Ovary (tissue), 7 donors: ENCODE measurements at regions not wholly inside any gene's neighbourhood (a gene's known extent, or its start where the extent isn't known, plus 50 kb on each side); places are given as distances from the start of the nearest gene placed in this dataset.

Source experiments
- DNase-seq, 5 donors: peaks; one replicate each; pipeline ENCODE4 v3.0.0-alpha.2; 2019 to 2020
- H3K27ac ChIP-seq, 2 donors: fragments of 200-600 bp; one replicate each; pipeline versions ENCODE4 v1.5.1 to v1.8.0; 2019 to 2022
- H3K27me3 ChIP-seq: fragments of 200-600 bp; one replicate; pipeline ENCODE4 v1.8.0; 2022
- H3K36me3 ChIP-seq: fragments of 200-600 bp; sonication (generic); one replicate; pipeline ENCODE4 v1.5.1; 2019
- H3K4me1 ChIP-seq: one replicate; pipeline ENCODE4 v1.8.1; 2013; ENCODE audit warnings: mild to moderate bottlenecking, moderate library complexity; ENCODE audit not compliant: insufficient read depth
- H3K4me3 ChIP-seq: fragments of 200-600 bp; sonication (generic); one replicate; pipeline ENCODE4 v1.5.1; 2017
- H3K9me3 ChIP-seq, 2 donors: fragments of 200-600 bp in 1 of 2; sonication (generic) in 1 of 2; one replicate each; pipeline versions ENCODE4 v1.5.1 to v1.8.1; 2013 to 2019; ENCODE audit warnings: mild to moderate bottlenecking in 1 of 2, moderate library complexity in 1 of 2
- EP300 ChIP-seq: sonication (generic); formaldehyde crosslinking; IDR thresholded peaks from one replicate; pipeline ENCODE4 v1.6.1; 2017; ENCODE audit warnings: antibody characterized with exemption
- POLR2A ChIP-seq: fragments of 450-650 bp; IDR thresholded peaks from one replicate; pipeline ENCODE4 v1.6.1; 2017; ENCODE audit warnings: antibody characterized with exemption, mild to moderate bottlenecking, moderate library complexity
- WGBS, 3 donors: extraction: QIAGEN DNeasy Blood & Tissue Kit in 1 of 3; methylation state at CpG; one replicate each; pipeline versions ENCODE4 v1.1.5 to v1.1.7; 2013 to 2017; 5-methylcytosine and 5-hydroxymethylcytosine counted together
- intact Hi-C, 4 donors: fragments of 100-400 bp; cut with DNase I; formaldehyde crosslinking; loops; one replicate each; pipeline versions ENCODE4 v1.11.0 to v1.15.1; 2022 to 2023
- TF ChIP-seq, protein P1 (sequence below), 3 donors: fragments of 450-650 bp in 2 of 3; fragments of 200-600 bp in 1 of 3; IDR thresholded peaks; one replicate each; pipeline versions ENCODE4 v1.5.1 to v1.8.0; 2016 to 2022; ENCODE audit warnings: antibody characterized with exemption in 3 of 3, mild to moderate bottlenecking in 1 of 3
- donor health status: DM: no; HTN: no; CAD: no; lungs with moderate emphysema.
- donor health status: DM: no; HTN: no; CAD: no.
- donor health status: Bipolar disorder and iron deficiency.
- donor health status: DM: no; HTN: no; CAD: no.
- donor health status: DM: yes; HTN: yes; CAD: no.

DNA sequence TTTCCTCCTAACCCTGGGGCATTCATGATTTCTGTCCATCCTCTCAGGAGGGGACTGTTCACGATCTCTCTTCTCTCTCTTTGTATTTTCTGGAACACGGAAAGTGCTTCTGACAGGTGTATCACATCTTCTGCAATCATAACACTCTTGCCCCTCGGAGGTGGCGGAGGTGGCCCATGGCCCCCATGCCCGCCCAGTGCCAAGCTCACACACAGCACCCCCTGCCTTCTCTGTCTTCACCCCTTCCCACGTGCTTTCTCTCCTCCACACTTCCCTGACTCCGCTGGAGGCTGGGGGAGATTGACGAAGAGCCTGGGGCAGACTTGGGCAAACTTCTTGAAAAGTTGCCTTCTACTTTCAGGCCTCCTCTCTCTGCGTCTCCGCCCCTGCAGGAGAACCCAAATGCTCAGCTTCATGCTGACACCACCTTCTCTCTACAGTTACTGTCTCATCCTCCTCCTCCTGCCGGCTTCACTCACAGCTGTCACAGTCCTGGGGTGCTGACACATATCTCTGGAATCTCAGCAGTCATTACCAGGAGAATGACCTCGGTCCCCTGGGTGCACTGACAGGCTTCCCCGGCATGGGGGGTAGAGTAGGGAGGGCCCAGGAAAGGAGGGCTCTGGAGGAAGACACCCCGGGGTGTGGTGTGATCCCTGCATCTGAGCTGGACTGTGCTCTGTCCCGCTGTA is 127.1 kb downstream of the ENGASE start:
- H3K9me3 ChIP-seq, result no peaks in the 10 kb centered on the region
- no peaks in the 10 kb centered on the region for H3K36me3 ChIP-seq
- 38 to 48% (median 41%) methylated on average over 15 of the region's 15 CpGs for WGBS, 3 donors
- TF ChIP-seq, protein P1, sequence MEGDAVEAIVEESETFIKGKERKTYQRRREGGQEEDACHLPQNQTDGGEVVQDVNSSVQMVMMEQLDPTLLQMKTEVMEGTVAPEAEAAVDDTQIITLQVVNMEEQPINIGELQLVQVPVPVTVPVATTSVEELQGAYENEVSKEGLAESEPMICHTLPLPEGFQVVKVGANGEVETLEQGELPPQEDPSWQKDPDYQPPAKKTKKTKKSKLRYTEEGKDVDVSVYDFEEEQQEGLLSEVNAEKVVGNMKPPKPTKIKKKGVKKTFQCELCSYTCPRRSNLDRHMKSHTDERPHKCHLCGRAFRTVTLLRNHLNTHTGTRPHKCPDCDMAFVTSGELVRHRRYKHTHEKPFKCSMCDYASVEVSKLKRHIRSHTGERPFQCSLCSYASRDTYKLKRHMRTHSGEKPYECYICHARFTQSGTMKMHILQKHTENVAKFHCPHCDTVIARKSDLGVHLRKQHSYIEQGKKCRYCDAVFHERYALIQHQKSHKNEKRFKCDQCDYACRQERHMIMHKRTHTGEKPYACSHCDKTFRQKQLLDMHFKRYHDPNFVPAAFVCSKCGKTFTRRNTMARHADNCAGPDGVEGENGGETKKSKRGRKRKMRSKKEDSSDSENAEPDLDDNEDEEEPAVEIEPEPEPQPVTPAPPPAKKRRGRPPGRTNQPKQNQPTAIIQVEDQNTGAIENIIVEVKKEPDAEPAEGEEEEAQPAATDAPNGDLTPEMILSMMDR (IDR thresholded peaks at IDR 0.05), result no peak
- TF ChIP-seq POLR2A, result no peak
- no peak for TF ChIP-seq EP300
- no peak overlapping the region for H3K27ac ChIP-seq
- DNase-seq, result no peak
- H3K27me3 ChIP-seq, result no peaks in the 10 kb centered on the region
- intact Hi-C loops, result no loop called here
- no peak overlapping the region for H3K4me3 ChIP-seq
- no peaks in the 10 kb centered on the region for H3K4me1 ChIP-seq

DNA sequence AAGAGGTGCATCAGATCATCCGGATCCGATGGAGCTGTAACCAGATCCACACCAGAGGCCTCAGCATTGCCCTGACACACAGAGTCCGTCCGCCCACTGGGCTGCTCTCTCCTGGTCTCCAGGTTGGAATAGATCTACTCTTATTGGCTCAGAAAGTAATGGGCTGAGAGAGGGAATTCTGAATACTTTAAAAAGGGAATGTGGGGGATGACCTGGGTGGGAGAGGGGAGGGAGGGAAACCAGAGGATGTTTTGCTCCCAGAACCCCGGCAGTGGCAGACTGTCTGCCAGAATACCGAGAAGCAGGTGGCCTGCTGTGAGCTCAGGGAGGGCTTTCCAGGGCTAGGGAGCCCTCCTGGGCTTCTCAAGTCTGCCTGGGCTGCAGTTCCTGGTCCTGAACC is 126.5 kb downstream of the ENGASE start:
- Histone ChIP-seq H3K9me3 (no peaks in the 10 kb centered on the region), H3K27me3 (no peaks in the 10 kb centered on the region), H3K27ac (no peak overlapping the region), H3K4me1 (no peaks in the 10 kb centered on the region), H3K4me3 (no peak overlapping the region), H3K36me3 (no peaks in the 10 kb centered on the region)
- intact Hi-C loops, result no loop called here
- 7 to 16% (median 8%) methylated on average over 6 of the region's 6 CpGs for WGBS, 3 donors
- DNase-seq, result no peak
- no peak for TF ChIP-seq EP300
- TF ChIP-seq POLR2A, result no peak
- TF ChIP-seq, protein P1 (IDR thresholded peaks at IDR 0.05), result no peak

DNA sequence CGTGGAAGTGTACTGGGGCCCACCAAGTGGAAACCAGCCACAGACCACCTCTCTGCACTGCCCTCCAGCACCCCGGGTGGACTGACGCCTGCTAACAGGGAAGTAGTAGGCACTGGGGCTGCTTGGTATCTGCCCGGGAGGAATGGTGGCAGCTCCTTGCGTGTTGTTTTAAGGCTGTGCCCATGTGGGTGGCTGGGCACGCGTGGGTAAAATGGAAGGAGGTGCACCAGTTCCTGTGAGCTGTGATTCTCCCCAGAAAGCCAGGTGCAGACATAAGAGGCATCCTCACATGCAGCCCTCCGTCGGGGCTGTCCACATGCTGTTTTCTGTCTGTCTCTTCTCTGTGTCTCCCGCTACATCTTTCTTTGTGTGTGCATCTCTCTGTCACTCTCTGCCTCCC is 122.3 kb downstream of the ENGASE start:
- H3K9me3 ChIP-seq, result no peaks in the 10 kb centered on the region
- no peaks in the 10 kb centered on the region for H3K27me3 ChIP-seq
- no peak overlapping the region for H3K4me3 ChIP-seq
- no peaks in the 10 kb centered on the region for H3K36me3 ChIP-seq
- intact Hi-C loops, result no loop called here
- no peaks in the 10 kb centered on the region for H3K4me1 ChIP-seq
- no peak for TF ChIP-seq POLR2A
- WGBS, 3 donors, result 69 to 77% (median 72%) methylated on average over 9 to 10 of the region's 10 CpGs
- no peak overlapping the region for H3K27ac ChIP-seq
- no peak for DNase-seq

DNA sequence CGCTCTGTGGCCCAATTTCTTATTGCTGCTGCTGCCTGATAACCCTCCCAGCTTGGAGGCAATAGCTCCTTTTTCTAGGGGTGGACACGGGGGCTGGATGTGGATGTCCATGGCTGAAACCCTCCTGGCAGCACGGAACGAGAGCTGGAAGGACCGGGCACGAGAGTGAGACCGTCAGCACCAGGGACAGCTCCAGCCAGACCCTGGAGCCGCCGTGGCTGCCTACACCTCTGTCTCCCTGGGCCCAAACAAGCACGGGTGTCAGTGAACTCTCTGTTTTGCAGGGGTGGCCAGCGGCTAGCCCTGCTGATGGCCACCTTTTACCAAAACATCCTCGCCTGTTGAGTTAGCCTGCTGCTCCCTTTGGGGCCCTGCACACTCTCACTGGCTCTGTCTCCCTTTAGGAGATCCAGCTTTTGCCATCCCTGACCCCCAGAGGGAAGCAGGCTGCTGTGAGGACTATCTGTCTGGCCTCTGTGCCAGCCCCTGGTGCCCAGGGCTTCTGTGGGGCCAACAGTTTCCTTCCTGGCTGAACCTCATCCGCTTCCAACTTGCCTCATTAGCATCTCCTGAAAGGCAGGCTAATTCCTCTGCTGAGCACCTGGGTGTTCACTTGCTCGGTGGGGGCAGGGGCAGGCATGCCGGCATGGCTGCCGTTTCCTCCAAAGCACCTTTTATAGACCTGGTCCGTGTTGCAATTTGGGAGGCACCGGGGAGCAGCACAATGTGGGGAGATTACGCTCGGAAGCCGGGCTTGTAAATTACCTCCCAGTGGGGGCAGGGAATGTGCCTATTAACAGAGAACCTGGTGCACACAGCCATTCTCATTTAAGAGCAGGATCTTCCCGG is 118.1 kb downstream of the ENGASE start:
- H3K36me3 ChIP-seq, result no peaks in the 10 kb centered on the region
- TF ChIP-seq, protein P1 (IDR thresholded peaks at IDR 0.05), result no peak
- TF ChIP-seq POLR2A, result no peak
- TF ChIP-seq EP300, result no peak
- H3K9me3 ChIP-seq, result no peaks in the 10 kb centered on the region
- intact Hi-C loops, result no loop called here
- 3 to 5% (median 4%) methylated on average over 22 of the region's 22 CpGs for WGBS, 3 donors
- H3K27ac ChIP-seq, result no peak overlapping the region
- peak in 2 of 5 donors; percentile 40 to 60 for DNase-seq
- no peaks in the 10 kb centered on the region for H3K4me1 ChIP-seq
- no peaks in the 10 kb centered on the region for H3K27me3 ChIP-seq
- no peak overlapping the region for H3K4me3 ChIP-seq
